PC-3 (cell line): ENCODE measurements at regions not wholly inside any gene's neighbourhood (a gene's known extent, or its start where the extent isn't known, plus 50 kb on each side); places are given as distances from the start of the nearest gene placed in this dataset.

Experiments used
- ATAC-seq: fragments of 200-7000 bp; cut with Tn5 transposase; 2 replicates; pipeline ENCODE4 v1.9.1; 2020; ENCODE audit warnings: mild to moderate bottlenecking, moderate library complexity
- BruUV-seq: library from RNA; stranded (reverse); fragments of 400-500 nt; replicated peaks from 2 replicates; lab custom pipeline; 2021; lab: Mats Ljungman, UMichigan
- CTCF ChIA-PET: fragments of 300-600 bp; sonication (Branson Sonifier 250); formaldehyde crosslinking; loops from one replicate; lab custom pipeline; 2022; ENCODE audit warnings: antibody characterized with exemption; lab: Charles Lee
- POLR2A ChIA-PET: fragments of 300-600 bp; sonication (Branson Sonifier 250); formaldehyde crosslinking; loops from one replicate; lab custom pipeline; 2022; ENCODE audit warnings: antibody characterized with exemption; ENCODE audit not compliant: unreplicated experiment; lab: Charles Lee
- DNase-seq: peaks from one replicate; pipeline ENCODE4 v3.0.0-alpha.2; 2015
- H2AFZ ChIP-seq: fragments of 300-600 bp; sonication (generic); 2 replicates; pipeline ENCODE4 v1.6.0; 2016; ENCODE audit warnings: antibody characterized with exemption, low read length
- H3F3A ChIP-seq: fragments of 300-600 bp; sonication (generic); one replicate; pipeline ENCODE4 v1.6.0; 2017; ENCODE audit warnings: antibody characterized with exemption, low read length, control low read depth, mild to moderate bottlenecking; ENCODE audit not compliant: unreplicated experiment
- H3K27ac ChIP-seq: fragments of 300-600 bp; sonication (generic); 2 replicates; pipeline ENCODE4 v1.5.1; 2016; ENCODE audit warnings: mild to moderate bottlenecking, low read length
- H3K27me3 ChIP-seq: fragments of 300-600 bp; sonication (generic); 2 replicates; pipeline ENCODE4 v1.6.1; 2016; ENCODE audit warnings: low read length, mixed read lengths
- H3K36me3 ChIP-seq: fragments of 300-600 bp; sonication (generic); 2 replicates; pipeline ENCODE4 v1.6.1; 2016; ENCODE audit warnings: low read depth, mixed run types, low read length, mixed read lengths
- H3K4me1 ChIP-seq: fragments of 300-600 bp; sonication (generic); 2 replicates; pipeline ENCODE4 v1.5.1; 2016; ENCODE audit warnings: low read length; ENCODE audit not compliant: insufficient read depth
- H3K4me2 ChIP-seq: fragments of 300-600 bp; sonication (generic); 2 replicates; pipeline ENCODE4 v1.6.0; 2016; ENCODE audit warnings: low read length
- H3K4me3 ChIP-seq: fragments of 300-600 bp; sonication (generic); 2 replicates; pipeline ENCODE4 v1.5.1; 2016; ENCODE audit warnings: mild to moderate bottlenecking, low read length, mixed read lengths
- H3K79me2 ChIP-seq: fragments of 300-600 bp; sonication (generic); 2 replicates; pipeline ENCODE4 v1.6.1; 2017; ENCODE audit warnings: low read length, mixed read lengths
- H3K9ac ChIP-seq: fragments of 300-600 bp; sonication (generic); 2 replicates; pipeline ENCODE4 v1.6.0; 2016; ENCODE audit warnings: mild to moderate bottlenecking, low read length
- H3K9me2 ChIP-seq: fragments of 300-600 bp; sonication (generic); replicated peaks from 2 replicates; pipeline ENCODE4 v1.6.1; 2016; ENCODE audit warnings: mixed run types, low read length, mixed read lengths
- H3K9me3 ChIP-seq: fragments of 300-600 bp; sonication (generic); 2 replicates; pipeline ENCODE4 v1.6.1; 2016; ENCODE audit warnings: low read length, mixed read lengths
- H4K20me1 ChIP-seq: fragments of 300-600 bp; sonication (generic); 2 replicates; pipeline ENCODE4 v1.6.1; 2016; ENCODE audit warnings: low read length, mixed read lengths
- CTCF ChIP-seq: fragments of 300-600 bp; sonication (generic); conservative IDR thresholded peaks from 2 replicates; pipeline ENCODE4 v1.5.1; 2017; ENCODE audit warnings: antibody characterized with exemption, low read depth, mild to moderate bottlenecking, low read length
- EZH2 ChIP-seq: fragments of 300-600 bp; sonication (generic); IDR thresholded peaks from one replicate; pipeline ENCODE4 v1.6.1; 2017; ENCODE audit warnings: antibody characterized with exemption, mild to moderate bottlenecking, low read length; ENCODE audit not compliant: unreplicated experiment
- EZH2phosphoT487 ChIP-seq: fragments of 300-600 bp; sonication (generic); IDR thresholded peaks from 2 replicates; pipeline ENCODE4 v1.6.1; 2018; ENCODE audit warnings: mild to moderate bottlenecking, antibody characterized with exemption, low read length, borderline replicate concordance
- intact Hi-C: fragments of 100-400 bp; cut with micrococcal nuclease; formaldehyde crosslinking; loops from 2 replicates; pipeline ENCODE4 v1.9.0; 2023

DNA sequence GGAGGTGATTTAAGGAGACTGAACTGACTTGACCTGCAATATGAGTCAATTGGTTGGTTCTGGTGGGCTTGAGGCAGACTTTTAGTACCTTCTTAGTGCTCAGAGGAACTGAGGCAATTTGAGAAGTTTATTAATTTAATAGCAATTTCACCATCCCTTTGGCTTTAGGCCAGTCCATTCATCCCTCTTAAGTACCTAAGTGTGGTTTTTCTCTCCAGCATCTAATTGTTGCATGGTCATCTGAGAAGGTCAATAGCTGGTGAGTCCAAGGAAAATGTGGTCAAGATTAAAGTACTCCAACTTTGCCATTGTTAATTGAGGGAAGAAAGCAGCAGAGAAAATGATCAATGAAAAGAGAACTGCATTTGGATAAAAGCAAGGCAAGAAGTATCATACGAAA lies 115.4 kb upstream of the DYRK2 start:
- no peak for DNase-seq
- Histone ChIP-seq H3K4me1 (peaks cover 24% of the 10 kb centered on the region), H3K9ac (no peak overlapping the region), H3K79me2 (no peaks in the 10 kb centered on the region), H3F3A (no peaks in the 10 kb centered on the region), H3K9me3 (no peaks in the 10 kb centered on the region), H4K20me1 (no peaks in the 10 kb centered on the region), H3K4me2 (no peak overlapping the region), H2AFZ (no peak overlapping the region), H3K27me3 (no peaks in the 10 kb centered on the region), H3K9me2 (no peaks in the 10 kb centered on the region; the same call in 1 of the 2 replicates), H3K27ac (no peak overlapping the region), H3K36me3 (no peaks in the 10 kb centered on the region), H3K4me3 (no peak overlapping the region)
- no peak for TF ChIP-seq CTCF
- no peak for TF ChIP-seq EZH2
- no peak for TF ChIP-seq EZH2phosphoT487
- ATAC-seq: no peak
- intact Hi-C loops: loop anchor here (10.0 kb wide), 1 partner anchor 412 kb away; no protein-coding TSS in a partner anchor
- POLR2A ChIA-PET: no interaction called here
- CTCF ChIA-PET: no interaction called here
- BruUV-seq: no TSS peak

DNA sequence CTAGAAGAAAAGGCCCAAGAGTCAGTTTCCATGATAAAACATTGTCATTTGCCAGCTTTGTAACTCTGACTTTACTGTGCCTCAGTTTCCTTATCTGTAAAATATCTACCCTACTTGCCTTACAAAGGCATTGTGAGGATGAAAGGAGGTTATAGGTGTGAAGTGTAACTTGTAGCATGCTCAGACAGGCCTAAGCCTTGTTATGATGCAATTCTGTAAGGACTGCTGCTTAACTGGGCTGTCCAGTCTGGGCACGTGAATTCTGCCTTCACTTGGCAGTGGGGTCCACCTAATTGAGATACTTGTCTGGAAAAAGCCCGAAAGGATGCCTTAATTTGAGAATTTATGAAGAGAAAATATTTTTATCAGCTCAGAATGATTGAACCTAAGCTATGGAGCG lies 114.5 kb upstream of the DYRK2 start:
- Histone ChIP-seq H2AFZ (no peak overlapping the region), H3K36me3 (no peaks in the 10 kb centered on the region), H3K9me3 (no peaks in the 10 kb centered on the region), H3K4me2 (peak overlapping the region; percentile 52), H3K9ac (no peak overlapping the region), H3F3A (no peaks in the 10 kb centered on the region), H3K27ac (no peak overlapping the region), H3K4me1 (peaks cover 24% of the 10 kb centered on the region), H4K20me1 (no peaks in the 10 kb centered on the region), H3K4me3 (no peak overlapping the region), H3K27me3 (no peaks in the 10 kb centered on the region), H3K79me2 (no peaks in the 10 kb centered on the region), H3K9me2 (no peaks in the 10 kb centered on the region; the same call in 1 of the 2 replicates)
- POLR2A ChIA-PET: no interaction called here
- DNase-seq (no peak), ATAC-seq (no peak)
- TF ChIP-seq EZH2 (no peak), CTCF (no peak), EZH2phosphoT487 (no peak)
- CTCF ChIA-PET: interaction anchor here (0.5 kb wide), 1 partner anchor 502 kb away, joined by 4 read pairs; no protein-coding TSS in a partner anchor
- intact Hi-C loops: loop anchor here (10.0 kb wide), 1 partner anchor 411 kb away; no protein-coding TSS in a partner anchor
- BruUV-seq: no TSS peak

DNA sequence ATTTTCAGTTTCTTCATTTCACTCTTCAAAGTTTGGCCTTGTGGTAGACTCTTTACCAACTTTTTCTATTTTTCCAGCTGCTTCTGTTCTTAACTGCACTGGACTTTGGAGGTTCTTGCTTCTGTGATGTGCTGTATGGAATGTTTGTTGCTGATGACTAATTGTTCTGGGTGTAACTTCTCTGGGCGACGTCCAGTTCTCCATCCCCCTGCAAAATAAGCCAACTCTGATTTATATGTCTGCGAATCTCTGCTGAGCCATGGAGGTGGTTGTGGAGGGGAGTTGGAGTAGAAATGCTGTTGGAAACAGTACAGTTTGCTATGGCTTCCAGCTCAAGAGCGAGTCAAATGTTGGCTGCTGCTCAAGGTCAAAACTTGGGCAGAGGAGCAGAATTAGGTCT lies 113.9 kb upstream of the DYRK2 start:
- intact Hi-C loops: loop anchor here (10.0 kb wide), 1 partner anchor 410 kb away; no protein-coding TSS in a partner anchor
- ATAC-seq (peak; percentile 89), DNase-seq (peak; percentile 75)
- H3K27me3 ChIP-seq: no peaks in the 10 kb centered on the region
- no peaks in the 10 kb centered on the region for H4K20me1 ChIP-seq
- H3K27ac ChIP-seq: no peak overlapping the region
- no peaks in the 10 kb centered on the region for H3F3A ChIP-seq
- no peak overlapping the region for H3K4me3 ChIP-seq
- ChIA-PET POLR2A (no interaction called here), CTCF (no interaction called here)
- H3K9me3 ChIP-seq: no peaks in the 10 kb centered on the region
- TF ChIP-seq EZH2phosphoT487: no peak
- no peak for TF ChIP-seq EZH2
- TF ChIP-seq CTCF: no peak
- no TSS peak for BruUV-seq
- H3K4me1 ChIP-seq: peaks cover 24% of the 10 kb centered on the region
- no peaks in the 10 kb centered on the region for H3K79me2 ChIP-seq
- no peak overlapping the region for H3K9ac ChIP-seq
- H3K9me2 ChIP-seq: no peaks in the 10 kb centered on the region; the same call in 1 of the 2 replicates
- H3K36me3 ChIP-seq: no peaks in the 10 kb centered on the region
- no peak overlapping the region for H2AFZ ChIP-seq
- H3K4me2 ChIP-seq: peak overlapping the region; percentile 52
